HEK293T (cell line): ENCODE measurements at regions not wholly inside any gene's neighbourhood (a gene's known extent, or its start where the extent isn't known, plus 50 kb on each side); places are given as distances from the start of the nearest gene placed in this dataset.

ENCODE experiments used
- CTCF ChIA-PET: fragments of 350-600 bp; formaldehyde crosslinking; extraction: SDS; loops from one replicate; lab custom pipeline; 2021; ENCODE audit warnings: antibody characterized with exemption, inconsistent platforms; lab: Yijun Ruan, JAX
- POLR2A ChIA-PET: fragments of 350-600 bp; formaldehyde crosslinking; extraction: SDS; loops from one replicate; lab custom pipeline; 2020; ENCODE audit warnings: antibody characterized with exemption, inconsistent platforms; lab: Yijun Ruan, JAX
- DNase-seq: peaks from one replicate; pipeline ENCODE4 v3.0.0; 2012; ENCODE audit warnings: mixed read lengths; ENCODE audit errors: extremely low spot score
- ARNT ChIP-seq: fragments of 450-650 bp; IDR thresholded peaks from 2 replicates; pipeline ENCODE4 v1.6.1; 2017; ENCODE audit warnings: mild to moderate bottlenecking
- BHLHE40 ChIP-seq: fragments of 450-650 bp; IDR thresholded peaks from 2 replicates; pipeline ENCODE4 v1.6.1; 2016; ENCODE audit warnings: mild to moderate bottlenecking, moderate library complexity, borderline replicate concordance
- CTBP1 ChIP-seq: fragments of 450-650 bp; IDR thresholded peaks from 2 replicates; pipeline ENCODE4 v1.6.1; 2016; ENCODE audit warnings: borderline replicate concordance
- ELF4 ChIP-seq: fragments of 450-650 bp; IDR thresholded peaks from 2 replicates; pipeline ENCODE4 v1.6.1; 2017; ENCODE audit warnings: antibody characterized with exemption
- FOXA1 ChIP-seq: fragments of 450-650 bp; IDR thresholded peaks from 2 replicates; pipeline ENCODE4 v1.6.1; 2016; ENCODE audit warnings: mild to moderate bottlenecking
- FOXK2 ChIP-seq: fragments of 450-650 bp; IDR thresholded peaks from 2 replicates; pipeline ENCODE4 v1.6.1; 2016; ENCODE audit warnings: mild to moderate bottlenecking
- FOXM1 ChIP-seq: fragments of 450-650 bp; IDR thresholded peaks from 2 replicates; pipeline ENCODE4 v1.6.1; 2017; ENCODE audit warnings: mild to moderate bottlenecking, borderline replicate concordance
- HDGF ChIP-seq: fragments of 450-650 bp; IDR thresholded peaks from 2 replicates; pipeline ENCODE4 v1.6.1; 2017; ENCODE audit warnings: antibody characterized with exemption, borderline replicate concordance
- L3MBTL2 ChIP-seq: fragments of 450-650 bp; conservative IDR thresholded peaks from 2 replicates; pipeline ENCODE4 v1.6.1; 2016; ENCODE audit warnings: mild to moderate bottlenecking
- LEF1 ChIP-seq: fragments of 450-650 bp; IDR thresholded peaks from 2 replicates; pipeline ENCODE4 v1.6.1; 2017; ENCODE audit warnings: mild to moderate bottlenecking, borderline replicate concordance
- NFRKB ChIP-seq: fragments of 450-650 bp; IDR thresholded peaks from 2 replicates; pipeline ENCODE4 v1.6.1; 2016; ENCODE audit warnings: mild to moderate bottlenecking, moderate library complexity
- PKNOX1 ChIP-seq: fragments of 450-650 bp; IDR thresholded peaks from 2 replicates; pipeline ENCODE4 v1.6.1; 2016
- SP1 ChIP-seq: fragments of 450-650 bp; IDR thresholded peaks from 2 replicates; pipeline ENCODE4 v1.6.1; 2017
- SUZ12 ChIP-seq: fragments of 450-650 bp; IDR thresholded peaks from 2 replicates; pipeline ENCODE4 v1.6.1; 2016; ENCODE audit warnings: mild to moderate bottlenecking
- TARDBP ChIP-seq: fragments of 450-650 bp; IDR thresholded peaks from 2 replicates; pipeline ENCODE4 v1.6.1; 2016
- ZNF384 ChIP-seq: fragments of 450-650 bp; IDR thresholded peaks from 2 replicates; pipeline ENCODE4 v1.6.1; 2016

- no peak for DNase-seq
- ChIA-PET POLR2A (no interaction called here), CTCF (no interaction called here)
- TF ChIP-seq ZNF384: no peak
- no peak for TF ChIP-seq ARNT
- no peak for TF ChIP-seq ELF4
- TF ChIP-seq LEF1: no peak
- no peak for TF ChIP-seq SP1
- no peak for TF ChIP-seq CTBP1
- TF ChIP-seq FOXM1: no peak
- TF ChIP-seq PKNOX1: no peak
- no peak for TF ChIP-seq FOXK2
- no peak for TF ChIP-seq HDGF
- TF ChIP-seq BHLHE40: no peak
- TF ChIP-seq NFRKB: no peak
- no peak for TF ChIP-seq TARDBP
- no peak for TF ChIP-seq FOXA1
- no peak for TF ChIP-seq L3MBTL2
Measured at GRCh38 chr11:104422324-104422944, 258.5 kb upstream of the PDGFD start.

GRCh38 chr11:104410336-104410735, 246.4 kb upstream of the PDGFD start:
- TF ChIP-seq SUZ12 (no peak), LEF1 (no peak), FOXK2 (no peak), CTBP1 (no peak), BHLHE40 (no peak), FOXM1 (no peak), FOXA1 (no peak), NFRKB (no peak), ARNT (no peak), ZNF384 (no peak)
- no peak for DNase-seq
- ChIA-PET POLR2A (no interaction called here), CTCF (no interaction called here)

- no peak for TF ChIP-seq BHLHE40
- TF ChIP-seq ARNT: no peak
- ChIA-PET POLR2A (no interaction called here), CTCF (no interaction called here)
Measured at GRCh38 chr11:104408630-104409029, 244.7 kb upstream of the PDGFD start.

GRCh38 chr11:104405277-104405676, 241.3 kb upstream of the PDGFD start:
- POLR2A ChIA-PET: no interaction called here
- CTCF ChIA-PET: no interaction called here
- no peak for TF ChIP-seq ELF4
- TF ChIP-seq FOXM1: no peak
- TF ChIP-seq ARNT: no peak
- no peak for TF ChIP-seq FOXK2
- TF ChIP-seq FOXA1: no peak
- TF ChIP-seq ZNF384: no peak
- no peak for TF ChIP-seq BHLHE40
- no peak for DNase-seq

More at GRCh38 chr11:104408630-104409029, 244.7 kb upstream of the PDGFD start:
- DNase-seq: no peak

- DNase-seq: no peak
- ChIA-PET CTCF (no interaction called here), POLR2A (no interaction called here)
- no peak for TF ChIP-seq FOXA1
- TF ChIP-seq TARDBP: no peak
- no peak for TF ChIP-seq SP1
- no peak for TF ChIP-seq ZNF384
- TF ChIP-seq ARNT: no peak
- no peak for TF ChIP-seq FOXM1
- no peak for TF ChIP-seq SUZ12
- no peak for TF ChIP-seq LEF1
Measured at GRCh38 chr11:104404231-104405175, 240.6 kb upstream of the PDGFD start.

- CTCF ChIA-PET: no interaction called here
- POLR2A ChIA-PET: no interaction called here
- no peak for DNase-seq
- TF ChIP-seq SUZ12 (no peak), ZNF384 (no peak), CTBP1 (no peak), L3MBTL2 (no peak), NFRKB (no peak), TARDBP (no peak), HDGF (no peak), ARNT (no peak), ELF4 (no peak), FOXK2 (no peak), FOXA1 (no peak), SP1 (no peak), BHLHE40 (no peak), FOXM1 (no peak), LEF1 (no peak), PKNOX1 (no peak)
Measured at GRCh38 chr11:104402812-104403521, 239.0 kb upstream of the PDGFD start.
